ENCODE measurements at regions not wholly inside any gene's neighbourhood (a gene's known extent, or its start where the extent isn't known, plus 50 kb on each side); places are given as distances from the start of the nearest gene placed in this dataset.

DNA sequence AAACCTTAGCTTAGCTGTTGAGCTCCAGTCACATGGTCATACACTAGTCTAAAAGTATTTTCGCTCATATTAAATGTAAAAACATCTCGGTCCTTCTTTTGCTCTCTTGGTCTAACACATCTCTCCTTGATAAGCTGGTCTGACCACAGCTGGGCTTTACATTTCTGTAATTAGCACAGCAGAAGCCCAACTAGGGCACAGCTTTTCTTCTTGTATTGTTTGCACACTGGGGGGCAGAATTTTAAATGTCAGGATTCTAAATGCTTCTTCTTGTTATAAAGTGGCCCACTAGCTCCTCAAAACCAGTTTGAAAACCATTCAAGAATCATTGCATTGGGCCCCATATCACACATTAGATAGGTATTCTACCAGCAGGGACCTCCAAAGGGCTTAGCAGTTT is 289.1 kb upstream of the PKN2 start:
- TF ChIP-seq, protein P1, sequence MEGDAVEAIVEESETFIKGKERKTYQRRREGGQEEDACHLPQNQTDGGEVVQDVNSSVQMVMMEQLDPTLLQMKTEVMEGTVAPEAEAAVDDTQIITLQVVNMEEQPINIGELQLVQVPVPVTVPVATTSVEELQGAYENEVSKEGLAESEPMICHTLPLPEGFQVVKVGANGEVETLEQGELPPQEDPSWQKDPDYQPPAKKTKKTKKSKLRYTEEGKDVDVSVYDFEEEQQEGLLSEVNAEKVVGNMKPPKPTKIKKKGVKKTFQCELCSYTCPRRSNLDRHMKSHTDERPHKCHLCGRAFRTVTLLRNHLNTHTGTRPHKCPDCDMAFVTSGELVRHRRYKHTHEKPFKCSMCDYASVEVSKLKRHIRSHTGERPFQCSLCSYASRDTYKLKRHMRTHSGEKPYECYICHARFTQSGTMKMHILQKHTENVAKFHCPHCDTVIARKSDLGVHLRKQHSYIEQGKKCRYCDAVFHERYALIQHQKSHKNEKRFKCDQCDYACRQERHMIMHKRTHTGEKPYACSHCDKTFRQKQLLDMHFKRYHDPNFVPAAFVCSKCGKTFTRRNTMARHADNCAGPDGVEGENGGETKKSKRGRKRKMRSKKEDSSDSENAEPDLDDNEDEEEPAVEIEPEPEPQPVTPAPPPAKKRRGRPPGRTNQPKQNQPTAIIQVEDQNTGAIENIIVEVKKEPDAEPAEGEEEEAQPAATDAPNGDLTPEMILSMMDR (conservative IDR thresholded peaks at IDR 0.05) = no peak
- no peak for TF ChIP-seq ZFX (IDR thresholded peaks at IDR 0.05)

Measured in C4-2B (cell line).